ENCODE measurements at regions not wholly inside any gene's neighbourhood (a gene's known extent, or its start where the extent isn't known, plus 50 kb on each side); places are given as distances from the start of the nearest gene placed in this dataset.

DNA sequence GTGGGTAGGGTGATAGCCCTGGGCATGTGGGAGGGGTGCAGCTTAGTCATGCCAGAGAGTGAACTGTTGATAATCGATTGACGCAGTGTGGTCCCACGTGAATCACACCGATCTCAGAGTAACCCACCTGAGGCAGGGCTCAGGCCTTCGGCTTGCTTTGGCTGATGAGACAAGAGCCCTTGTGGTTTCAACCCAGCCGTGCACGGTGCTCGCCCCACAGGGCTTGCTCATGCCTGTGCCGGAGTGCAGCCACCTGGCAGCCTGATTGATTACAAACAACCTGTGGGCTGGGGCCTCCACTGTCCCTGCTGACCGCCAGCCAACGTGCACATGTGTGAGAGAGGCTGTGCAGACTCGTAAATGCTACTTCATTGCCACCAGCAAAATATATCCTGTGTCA lies 144.9 kb upstream of the ADARB2 start:
- Histone ChIP-seq H3K9ac (ENCODE audit: low read depth in 1 of 2, low read length in 2 of 2) (no peak overlapping the region), H3K9me3 (ENCODE audit: control insufficient read depth in 4 of 4, low read length in 3 of 4) (peaks cover 0 to 7% (median 0%) of the 10 kb centered on the region in 4 donors), H3K27ac (ENCODE audit: low read depth in 1 of 2, low read length in 2 of 2) (no peak overlapping the region), H3K4me1 (ENCODE audit: control insufficient read depth in 4 of 4, insufficient read depth in 4 of 4, low read length in 3 of 4) (no peaks in the 10 kb centered on the region), H3K36me3 (ENCODE audit: control insufficient read depth in 4 of 4, insufficient read depth in 3 of 4, low read depth in 1 of 4, low read length in 3 of 4) (no peaks in the 10 kb centered on the region), H3K27me3 (ENCODE audit: control insufficient read depth in 4 of 4, insufficient read depth in 4 of 4, low read length in 3 of 4) (no peaks in the 10 kb centered on the region), H3K4me3 (ENCODE audit: low read depth in 1 of 3, low read length in 3 of 3) (no peak overlapping the region)
- TF ChIP-seq, protein P1, sequence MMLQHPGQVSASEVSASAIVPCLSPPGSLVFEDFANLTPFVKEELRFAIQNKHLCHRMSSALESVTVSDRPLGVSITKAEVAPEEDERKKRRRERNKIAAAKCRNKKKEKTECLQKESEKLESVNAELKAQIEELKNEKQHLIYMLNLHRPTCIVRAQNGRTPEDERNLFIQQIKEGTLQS (IDR thresholded peaks at IDR 0.05), result no peak
- TF ChIP-seq JUND (IDR thresholded peaks at IDR 0.05) (no peak), GABPA (IDR thresholded peaks at IDR 0.05 in 1 of 2, conservative IDR thresholded peaks at IDR 0.05 in 1 of 2) (no peak)
- DNase-seq (ENCODE audit: low spot score), result no peak
- WGBS, result 81% methylated on average over 12 of the region's 12 CpGs

DNA sequence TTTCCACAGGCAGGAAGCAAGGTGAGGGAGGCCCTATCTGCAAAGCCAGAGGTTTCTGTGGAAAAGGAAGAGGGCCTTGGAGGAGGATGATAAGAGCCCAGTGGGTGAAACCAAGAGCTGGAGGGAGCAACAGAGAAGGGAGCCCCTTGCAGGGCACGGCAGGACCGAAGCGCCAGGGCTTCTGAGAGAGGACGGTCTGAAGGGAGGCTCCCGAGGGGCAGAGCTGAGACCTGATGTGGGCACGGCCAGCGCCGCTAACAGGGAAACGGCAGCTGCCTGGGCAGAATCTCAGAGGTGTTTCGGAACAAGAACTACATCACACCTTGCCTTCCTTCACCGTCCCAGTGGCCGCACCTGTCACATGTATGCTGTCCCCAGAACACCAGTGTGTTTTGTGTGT lies 144.3 kb upstream of the ADARB2 start:
- no peak overlapping the region for H3K9ac ChIP-seq (ENCODE audit: low read depth in 1 of 2, low read length in 2 of 2)
- H3K36me3 ChIP-seq (ENCODE audit: control insufficient read depth in 4 of 4, insufficient read depth in 3 of 4, low read depth in 1 of 4, low read length in 3 of 4), result no peaks in the 10 kb centered on the region
- H3K9me3 ChIP-seq (ENCODE audit: control insufficient read depth in 4 of 4, low read length in 3 of 4), result peaks cover 0 to 7% (median 0%) of the 10 kb centered on the region in 4 donors
- no peak for DNase-seq (ENCODE audit: low spot score)
- WGBS, result 92% methylated on average over 12 of the region's 12 CpGs
- H3K27me3 ChIP-seq (ENCODE audit: control insufficient read depth in 4 of 4, insufficient read depth in 4 of 4, low read length in 3 of 4), result no peaks in the 10 kb centered on the region
- no peak overlapping the region for H3K4me3 ChIP-seq (ENCODE audit: low read depth in 1 of 3, low read length in 3 of 3)
- no peaks in the 10 kb centered on the region for H3K4me1 ChIP-seq (ENCODE audit: control insufficient read depth in 4 of 4, insufficient read depth in 4 of 4, low read length in 3 of 4)
- TF ChIP-seq RAD21 (IDR thresholded peaks at IDR 0.05), result no peak
- H3K27ac ChIP-seq (ENCODE audit: low read depth in 1 of 2, low read length in 2 of 2), result no peak overlapping the region

- no peak overlapping the region for H3K9ac ChIP-seq (ENCODE audit: low read depth in 1 of 2, low read length in 2 of 2)
- no peak overlapping the region for H3K27ac ChIP-seq (ENCODE audit: low read depth in 1 of 2, low read length in 2 of 2)
- H3K27me3 ChIP-seq (ENCODE audit: control insufficient read depth in 4 of 4, insufficient read depth in 4 of 4, low read length in 3 of 4), result no peaks in the 10 kb centered on the region
- H3K9me3 ChIP-seq (ENCODE audit: control insufficient read depth in 4 of 4, low read length in 3 of 4), result peaks cover 0 to 4% (median under 1%) of the 10 kb centered on the region in 4 donors
- no peaks in the 10 kb centered on the region for H3K36me3 ChIP-seq (ENCODE audit: control insufficient read depth in 4 of 4, insufficient read depth in 3 of 4, low read depth in 1 of 4, low read length in 3 of 4)
- H3K4me1 ChIP-seq (ENCODE audit: control insufficient read depth in 4 of 4, insufficient read depth in 4 of 4, low read length in 3 of 4), result no peaks in the 10 kb centered on the region
- no peak for DNase-seq (ENCODE audit: low spot score)
- H3K4me3 ChIP-seq (ENCODE audit: low read depth in 1 of 3, low read length in 3 of 3), result no peak overlapping the region
- 71% methylated on average over 6 of the region's 6 CpGs for WGBS
- TF ChIP-seq EGR1 (IDR thresholded peaks at IDR 0.05; ENCODE audit: low read depth in 2 of 2), result no peak
- no peak for TF ChIP-seq TAF1 (conservative IDR thresholded peaks at IDR 0.05)
- TF ChIP-seq, protein P1 (IDR thresholded peaks at IDR 0.05), result no peak
- TF ChIP-seq HNF4G (IDR thresholded peaks at IDR 0.05), result no peak
- TF ChIP-seq, protein P2, sequence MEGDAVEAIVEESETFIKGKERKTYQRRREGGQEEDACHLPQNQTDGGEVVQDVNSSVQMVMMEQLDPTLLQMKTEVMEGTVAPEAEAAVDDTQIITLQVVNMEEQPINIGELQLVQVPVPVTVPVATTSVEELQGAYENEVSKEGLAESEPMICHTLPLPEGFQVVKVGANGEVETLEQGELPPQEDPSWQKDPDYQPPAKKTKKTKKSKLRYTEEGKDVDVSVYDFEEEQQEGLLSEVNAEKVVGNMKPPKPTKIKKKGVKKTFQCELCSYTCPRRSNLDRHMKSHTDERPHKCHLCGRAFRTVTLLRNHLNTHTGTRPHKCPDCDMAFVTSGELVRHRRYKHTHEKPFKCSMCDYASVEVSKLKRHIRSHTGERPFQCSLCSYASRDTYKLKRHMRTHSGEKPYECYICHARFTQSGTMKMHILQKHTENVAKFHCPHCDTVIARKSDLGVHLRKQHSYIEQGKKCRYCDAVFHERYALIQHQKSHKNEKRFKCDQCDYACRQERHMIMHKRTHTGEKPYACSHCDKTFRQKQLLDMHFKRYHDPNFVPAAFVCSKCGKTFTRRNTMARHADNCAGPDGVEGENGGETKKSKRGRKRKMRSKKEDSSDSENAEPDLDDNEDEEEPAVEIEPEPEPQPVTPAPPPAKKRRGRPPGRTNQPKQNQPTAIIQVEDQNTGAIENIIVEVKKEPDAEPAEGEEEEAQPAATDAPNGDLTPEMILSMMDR (IDR thresholded peaks at IDR 0.05; ENCODE audit: low read depth, low read length, missing input control), result no peak
- no peak for TF ChIP-seq JUND (IDR thresholded peaks at IDR 0.05)
- no peak for TF ChIP-seq RAD21 (IDR thresholded peaks at IDR 0.05)
- no peak for TF ChIP-seq GABPA (IDR thresholded peaks at IDR 0.05 in 1 of 2, conservative IDR thresholded peaks at IDR 0.05 in 1 of 2)
- TF ChIP-seq ZBTB33 (IDR thresholded peaks at IDR 0.05), result no peak
These were observed 137.2 kb upstream of the ADARB2 start for GRCh38 chr10:1874533-1874932.
